A673 (cell line): ENCODE measurements at regions not wholly inside any gene's neighbourhood (a gene's known extent, or its start where the extent isn't known, plus 50 kb on each side); places are given as distances from the start of the nearest gene placed in this dataset.

ENCODE experiments used
- BruUV-seq: library from RNA; stranded (reverse); fragments of 400-500 nt; replicated peaks from 2 replicates; lab custom pipeline; 2021; lab: Mats Ljungman, UMichigan
- CTCF ChIA-PET: fragments of 300-600 bp; sonication (Branson Sonifier 250); formaldehyde crosslinking; loops from one replicate; lab custom pipeline; 2022; ENCODE audit warnings: antibody characterized with exemption; lab: Charles Lee
- POLR2A ChIA-PET: fragments of 300-600 bp; sonication (Branson Sonifier 250); formaldehyde crosslinking; loops from one replicate; lab custom pipeline; 2022; ENCODE audit warnings: antibody characterized with exemption; ENCODE audit not compliant: low non-redundant PET; lab: Charles Lee
- DNase-seq: peaks from one replicate; pipeline ENCODE4 v3.0.0-alpha.2; 2015; ENCODE audit warnings: low spot score
- H3K27ac ChIP-seq: fragments of 200-600 bp; sonication (generic); 2 replicates; pipeline ENCODE4 v1.5.1; 2016; ENCODE audit warnings: mixed run types, low read depth, mild to moderate bottlenecking, mixed read lengths, antibody characterized with exemption, low read length; ENCODE audit not compliant: poor library complexity, severe bottlenecking
- H3K27me3 ChIP-seq: fragments of 200-600 bp; sonication (generic); replicated peaks from 2 replicates; pipeline ENCODE4 v1.6.1; 2017; ENCODE audit warnings: mixed run types, low read depth, mild to moderate bottlenecking, mixed read lengths, antibody characterized with exemption, low read length; ENCODE audit not compliant: insufficient read depth, poor library complexity
- H3K36me3 ChIP-seq: fragments of 200-600 bp; sonication (generic); 2 replicates; pipeline ENCODE4 v1.6.1; 2016; ENCODE audit warnings: mixed run types, mild to moderate bottlenecking, mixed read lengths, antibody characterized with exemption, low read length; ENCODE audit not compliant: insufficient read depth, poor library complexity, severe bottlenecking
- H3K4me1 ChIP-seq: fragments of 200-600 bp; sonication (generic); 2 replicates; pipeline ENCODE4 v1.6.1; 2017; ENCODE audit warnings: mixed run types, mild to moderate bottlenecking, mixed read lengths, antibody characterized with exemption, low read length; ENCODE audit not compliant: insufficient read depth, poor library complexity, severe bottlenecking
- H3K4me3 ChIP-seq: fragments of 200-600 bp; sonication (generic); 2 replicates; pipeline ENCODE4 v1.5.1; 2016; ENCODE audit warnings: low read depth, mixed run types, mild to moderate bottlenecking, mixed read lengths, low read length; ENCODE audit not compliant: poor library complexity, severe bottlenecking
- H3K9me3 ChIP-seq: fragments of 200-600 bp; sonication (generic); 2 replicates; pipeline ENCODE4 v1.6.1; 2016; ENCODE audit warnings: mixed run types, low read depth, mild to moderate bottlenecking, mixed read lengths, antibody characterized with exemption, low read length; ENCODE audit not compliant: poor library complexity, severe bottlenecking
- EZH2 ChIP-seq: fragments of 200-600 bp; sonication (generic); IDR thresholded peaks from 2 replicates; pipeline ENCODE4 v1.6.1; 2017; ENCODE audit warnings: borderline replicate concordance, low read depth, mild to moderate bottlenecking, mixed read lengths, antibody characterized with exemption, low read length; ENCODE audit not compliant: poor library complexity, severe bottlenecking
- intact Hi-C: fragments of 100-400 bp; cut with micrococcal nuclease; formaldehyde crosslinking; loops from one replicate; pipeline ENCODE4 v1.10.0; 2022; ENCODE audit not compliant: unreplicated experiment
- TF ChIP-seq, protein P1 (sequence below): fragments of 300-800, 200-600 bp; sonication (generic); conservative IDR thresholded peaks from 2 replicates; pipeline ENCODE4 v1.5.1; 2017; ENCODE audit warnings: low read depth, mild to moderate bottlenecking, antibody characterized with exemption, low read length, moderate library complexity, mixed read lengths

DNA sequence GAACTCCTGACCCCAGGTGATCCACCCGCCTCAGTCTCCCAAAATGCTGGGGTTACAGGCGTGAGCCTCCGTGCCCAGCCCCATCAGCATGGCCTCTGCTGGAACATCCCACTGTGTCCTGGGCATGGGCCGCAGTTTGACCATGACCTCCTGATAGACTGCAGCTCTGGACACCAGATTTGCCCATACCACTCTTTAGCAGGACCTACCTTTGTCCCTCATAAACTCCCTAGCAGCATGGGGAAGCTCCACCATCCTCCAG, 92.6 kb downstream of the MYCN start:
- H3K36me3 ChIP-seq, result no peaks in the 10 kb centered on the region
- ChIA-PET POLR2A (no interaction called here), CTCF (no interaction called here)
- H3K27me3 ChIP-seq, result no peaks in the 10 kb centered on the region
- no TSS peak for BruUV-seq
- H3K4me3 ChIP-seq, result no peak overlapping the region
- peaks cover 8% of the 10 kb centered on the region for H3K4me1 ChIP-seq
- TF ChIP-seq, protein P1, sequence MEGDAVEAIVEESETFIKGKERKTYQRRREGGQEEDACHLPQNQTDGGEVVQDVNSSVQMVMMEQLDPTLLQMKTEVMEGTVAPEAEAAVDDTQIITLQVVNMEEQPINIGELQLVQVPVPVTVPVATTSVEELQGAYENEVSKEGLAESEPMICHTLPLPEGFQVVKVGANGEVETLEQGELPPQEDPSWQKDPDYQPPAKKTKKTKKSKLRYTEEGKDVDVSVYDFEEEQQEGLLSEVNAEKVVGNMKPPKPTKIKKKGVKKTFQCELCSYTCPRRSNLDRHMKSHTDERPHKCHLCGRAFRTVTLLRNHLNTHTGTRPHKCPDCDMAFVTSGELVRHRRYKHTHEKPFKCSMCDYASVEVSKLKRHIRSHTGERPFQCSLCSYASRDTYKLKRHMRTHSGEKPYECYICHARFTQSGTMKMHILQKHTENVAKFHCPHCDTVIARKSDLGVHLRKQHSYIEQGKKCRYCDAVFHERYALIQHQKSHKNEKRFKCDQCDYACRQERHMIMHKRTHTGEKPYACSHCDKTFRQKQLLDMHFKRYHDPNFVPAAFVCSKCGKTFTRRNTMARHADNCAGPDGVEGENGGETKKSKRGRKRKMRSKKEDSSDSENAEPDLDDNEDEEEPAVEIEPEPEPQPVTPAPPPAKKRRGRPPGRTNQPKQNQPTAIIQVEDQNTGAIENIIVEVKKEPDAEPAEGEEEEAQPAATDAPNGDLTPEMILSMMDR, result no peak
- TF ChIP-seq EZH2, result no peak
- H3K27ac ChIP-seq, result no peak overlapping the region
- H3K9me3 ChIP-seq, result no peaks in the 10 kb centered on the region
- no peak for DNase-seq
- intact Hi-C loops, result no loop called here

DNA sequence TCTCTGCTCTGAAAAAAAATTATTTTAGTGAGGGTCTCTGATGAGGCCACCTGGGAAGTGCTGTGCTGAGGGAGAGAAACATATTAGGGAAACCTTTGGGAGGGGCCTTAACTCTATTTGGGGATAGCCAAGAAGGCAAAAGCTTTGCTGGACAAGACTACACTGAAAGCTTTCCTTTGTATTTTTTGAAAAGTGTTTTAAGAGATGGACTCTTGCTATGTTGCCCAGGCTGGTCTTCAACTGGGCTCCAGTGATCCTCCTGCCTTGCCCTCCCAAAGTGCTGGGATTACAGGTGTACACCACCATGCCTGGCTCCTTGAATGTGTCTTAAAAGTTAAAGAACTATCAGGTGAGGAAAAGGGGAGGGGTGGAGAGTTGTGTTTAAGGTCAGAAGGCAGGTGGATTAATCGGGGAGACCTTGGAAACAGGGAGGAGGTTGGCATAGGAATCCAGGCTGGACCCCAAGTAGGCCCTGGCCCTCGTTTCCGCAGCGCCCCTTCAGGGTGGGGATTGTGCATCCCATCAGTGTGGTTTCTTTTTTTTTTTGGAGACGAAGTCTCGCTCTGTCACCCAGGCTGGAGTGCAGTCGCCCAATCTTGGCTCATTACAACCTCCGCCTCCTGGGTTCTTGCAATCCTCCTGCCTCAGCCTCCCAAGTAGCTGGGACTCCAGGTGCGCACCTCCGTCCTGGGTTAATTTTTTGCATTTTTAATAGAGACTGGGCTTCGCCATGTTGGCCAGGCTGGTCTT, 92.1 kb downstream of the MYCN start:
- no TSS peak for BruUV-seq
- Histone ChIP-seq H3K36me3 (no peaks in the 10 kb centered on the region), H3K4me1 (peaks cover 8% of the 10 kb centered on the region), H3K27me3 (no peaks in the 10 kb centered on the region), H3K4me3 (no peak overlapping the region), H3K27ac (no peak overlapping the region), H3K9me3 (no peaks in the 10 kb centered on the region)
- ChIA-PET POLR2A (no interaction called here), CTCF (no interaction called here)
- no peak for DNase-seq
- TF ChIP-seq, protein P1, result no peak
- no peak for TF ChIP-seq EZH2
- intact Hi-C loops, result no loop called here

DNA sequence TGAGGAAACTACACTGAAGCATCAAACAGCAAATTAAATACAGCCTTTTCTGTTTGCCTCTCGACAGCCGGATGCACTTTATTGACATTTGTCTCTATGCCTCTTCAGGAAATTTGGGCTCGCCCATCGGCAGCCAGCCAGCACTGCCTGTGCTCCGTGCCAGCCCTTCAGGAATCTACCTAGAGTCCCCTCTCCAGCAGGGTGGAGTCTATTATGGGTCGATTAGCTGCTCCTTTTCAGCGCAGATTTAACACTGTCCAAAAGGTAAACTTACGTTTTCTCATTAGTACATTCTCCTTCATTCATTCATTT, 91.5 kb downstream of the MYCN start:
- Histone ChIP-seq H3K9me3 (no peaks in the 10 kb centered on the region), H3K4me1 (peaks cover 8% of the 10 kb centered on the region), H3K36me3 (no peaks in the 10 kb centered on the region), H3K27me3 (no peaks in the 10 kb centered on the region), H3K27ac (no peak overlapping the region), H3K4me3 (no peak overlapping the region)
- intact Hi-C loops, result no loop called here
- ChIA-PET CTCF (no interaction called here), POLR2A (no interaction called here)
- TF ChIP-seq, protein P1, result no peak
- TF ChIP-seq EZH2, result no peak
- DNase-seq, result peak; percentile 69
- BruUV-seq, result no TSS peak
